GM12864 (cell line): ENCODE measurements at regions not wholly inside any gene's neighbourhood (a gene's known extent, or its start where the extent isn't known, plus 50 kb on each side); places are given as distances from the start of the nearest gene placed in this dataset.

ENCODE experiments used
- DNase-seq: peaks from one replicate; pipeline ENCODE4 v3.0.0-alpha.2; 2011; ENCODE audit warnings: low read depth
- H3K4me3 ChIP-seq: 2 replicates; pipeline ENCODE4 v1.5.1; 2011; ENCODE audit warnings: mild to moderate bottlenecking, low read depth, low read length, control low read depth
- CTCF ChIP-seq: IDR thresholded peaks from 2 replicates; pipeline ENCODE4 v1.5.1; 2011; ENCODE audit warnings: low read depth, mild to moderate bottlenecking, moderate library complexity, low read length, control low read depth, inconsistent platforms; ENCODE audit errors: missing control alignments

- no peak for TF ChIP-seq CTCF
- H3K4me3 ChIP-seq = no peak overlapping the region
- no peak for DNase-seq
Observed at GRCh38 chr9:105141976-105142250, 102.5 kb upstream of the SLC44A1 start.

GRCh38 chr9:105142406-105143135, 101.9 kb upstream of the SLC44A1 start:
- DNase-seq = no peak
- H3K4me3 ChIP-seq = no peak overlapping the region
- TF ChIP-seq CTCF = no peak

- H3K4me3 ChIP-seq = no peak overlapping the region
- DNase-seq = no peak
- TF ChIP-seq CTCF = no peak
Observed at GRCh38 chr9:105143136-105143430, 101.4 kb upstream of the SLC44A1 start.

- no peak for DNase-seq
- H3K4me3 ChIP-seq = no peak overlapping the region
- no peak for TF ChIP-seq CTCF
Observed at GRCh38 chr9:105144076-105144475, 100.4 kb upstream of the SLC44A1 start.

GRCh38 chr9:105144841-105145240, 99.6 kb upstream of the SLC44A1 start:
- DNase-seq = no peak
- H3K4me3 ChIP-seq = no peak overlapping the region
- TF ChIP-seq CTCF = no peak

- no peak overlapping the region for H3K4me3 ChIP-seq
- no peak for TF ChIP-seq CTCF
- DNase-seq = no peak
Observed at GRCh38 chr9:105146677-105147076, 97.8 kb upstream of the SLC44A1 start.

- no peak overlapping the region for H3K4me3 ChIP-seq
- no peak for TF ChIP-seq CTCF
- no peak for DNase-seq
Observed at GRCh38 chr9:105147110-105147871, 97.2 kb upstream of the SLC44A1 start.
